Mesenchymal stem cell (in vitro differentiated cells and primary cell): ENCODE measurements at regions not wholly inside any gene's neighbourhood (a gene's known extent, or its start where the extent isn't known, plus 50 kb on each side); places are given as distances from the start of the nearest gene placed in this dataset.
A peak's percentile ranks its signal among the peaks of the same experiment; 100 is the strongest.

Experiments used
- DNase-seq: peaks from one replicate; pipeline ENCODE4 v3.0.0-alpha.2; 2013
- H2AFZ ChIP-seq: one replicate; pipeline ENCODE4 v1.6.1; 2013; ENCODE audit warnings: low read depth, mild to moderate bottlenecking, control low read depth, inconsistent platforms, low read length, moderate library complexity
- H2AK5ac ChIP-seq: 2 replicates; pipeline ENCODE4 v1.6.1; 2013; ENCODE audit warnings: low read length, moderate library complexity, mild to moderate bottlenecking, inconsistent platforms; ENCODE audit not compliant: severe bottlenecking
- H2BK120ac ChIP-seq: one replicate; pipeline ENCODE4 v1.6.1; 2013; ENCODE audit warnings: low read depth, mild to moderate bottlenecking, inconsistent platforms, low read length, moderate library complexity
- H2BK12ac ChIP-seq, 2 experiments: one replicate each; pipeline ENCODE4 v1.6.1; 2013; ENCODE audit warnings: inconsistent platforms in 2 of 2, low read length in 2 of 2, mild to moderate bottlenecking in 2 of 2, moderate library complexity in 2 of 2, control low read depth in 1 of 2
- H2BK15ac ChIP-seq: one replicate; pipeline ENCODE4 v1.6.1; 2013; ENCODE audit warnings: mild to moderate bottlenecking, low read depth, inconsistent platforms; ENCODE audit not compliant: poor library complexity, severe bottlenecking
- H2BK5ac ChIP-seq: 2 replicates; pipeline ENCODE4 v1.6.1; 2013; ENCODE audit warnings: low read depth, mild to moderate bottlenecking, low read length, control low read depth, inconsistent platforms; ENCODE audit not compliant: poor library complexity, severe bottlenecking
- H3K14ac ChIP-seq, 2 experiments: one replicate each; pipeline ENCODE4 v1.6.1; 2013; ENCODE audit warnings: inconsistent platforms in 2 of 2, low read length in 2 of 2, control low read depth in 1 of 2, mild to moderate bottlenecking in 1 of 2, moderate library complexity in 1 of 2
- H3K18ac ChIP-seq, 2 experiments: one replicate each; pipeline ENCODE4 v1.6.1; 2013; ENCODE audit warnings: inconsistent platforms in 2 of 2, low read length in 2 of 2, control low read depth in 1 of 2, low read depth in 1 of 2, mild to moderate bottlenecking in 1 of 2
- H3K23ac ChIP-seq, 2 experiments: one replicate each; pipeline ENCODE4 v1.6.1; 2013; ENCODE audit warnings: inconsistent platforms in 2 of 2, low read length in 2 of 2, mild to moderate bottlenecking in 2 of 2, moderate library complexity in 2 of 2, control low read depth in 1 of 2
- H3K27ac ChIP-seq: 2 replicates; pipeline ENCODE4 v1.5.1; 2013; ENCODE audit warnings: mild to moderate bottlenecking, moderate library complexity, low read length, control low read depth, inconsistent platforms; ENCODE audit not compliant: poor library complexity, severe bottlenecking
- H3K27me3 ChIP-seq, 2 experiments: 2 replicates each; pipeline versions ENCODE4 v1.6.1 to v1.7.0; 2013; ENCODE audit warnings: low read length in 2 of 2, mild to moderate bottlenecking in 2 of 2, moderate library complexity in 2 of 2, control low read depth in 1 of 2, inconsistent platforms in 1 of 2; ENCODE audit not compliant: control insufficient read depth in 1 of 2, insufficient read depth in 1 of 2
- H3K36me3 ChIP-seq, 2 experiments: 2 replicates each; pipeline versions ENCODE4 v1.6.1 to v1.7.0; 2013; ENCODE audit warnings: low read length in 2 of 2, control low read depth in 1 of 2, inconsistent platforms in 1 of 2, low read depth in 1 of 2, mild to moderate bottlenecking in 1 of 2; ENCODE audit not compliant: insufficient read depth in 2 of 2, control insufficient read depth in 1 of 2
- H3K4ac ChIP-seq, 2 experiments: one replicate each; pipeline ENCODE4 v1.6.1; 2013; ENCODE audit warnings: inconsistent platforms in 2 of 2, low read length in 2 of 2, mild to moderate bottlenecking in 2 of 2, moderate library complexity in 2 of 2, control low read depth in 1 of 2, low read depth in 1 of 2
- H3K4me1 ChIP-seq: 2 replicates; pipeline ENCODE4 v1.6.1; 2013; ENCODE audit warnings: low read depth, low read length, control low read depth; ENCODE audit not compliant: control insufficient read depth, insufficient read depth
- H3K4me2 ChIP-seq: 2 replicates; pipeline ENCODE4 v1.6.1; 2013; ENCODE audit warnings: low read length, mild to moderate bottlenecking, inconsistent platforms; ENCODE audit not compliant: poor library complexity, severe bottlenecking
- H3K4me3 ChIP-seq, 2 experiments: 2 replicates each; pipeline versions ENCODE4 v1.5.1 to v1.7.0; 2013; ENCODE audit warnings: low read length in 2 of 2, mild to moderate bottlenecking in 2 of 2, control low read depth in 1 of 2, low read depth in 1 of 2; ENCODE audit not compliant: insufficient read depth in 1 of 2
- H3K79me1 ChIP-seq: replicated peaks from 2 replicates; pipeline ENCODE4 v1.6.1; 2013; ENCODE audit warnings: mild to moderate bottlenecking, control low read depth, low read length, inconsistent platforms; ENCODE audit not compliant: poor library complexity, severe bottlenecking
- H3K9ac ChIP-seq: 2 replicates; pipeline ENCODE4 v1.7.0; 2013; ENCODE audit warnings: mild to moderate bottlenecking, low read length, moderate library complexity
- H3K9me3 ChIP-seq: 2 replicates; pipeline ENCODE4 v1.7.0; 2013; ENCODE audit warnings: mild to moderate bottlenecking, low read length; ENCODE audit not compliant: control insufficient read depth
- H4K8ac ChIP-seq: one replicate; pipeline ENCODE4 v1.6.1; 2013; ENCODE audit warnings: inconsistent platforms, mild to moderate bottlenecking, low read length, moderate library complexity
- H4K91ac ChIP-seq: one replicate; pipeline ENCODE4 v1.6.1; 2013; ENCODE audit warnings: mild to moderate bottlenecking, low read length, inconsistent platforms
- WGBS: methylation state at CpG from one replicate; pipeline ENCODE4 v1.1.7; 2013; ENCODE audit warnings: mixed read lengths; 5-methylcytosine and 5-hydroxymethylcytosine counted together

- Histone ChIP-seq H3K4me2 (no peak overlapping the region), H3K27ac (no peak overlapping the region), H2AFZ (no peak overlapping the region), H2AK5ac (no peak overlapping the region), H3K9ac (no peak overlapping the region), H3K4me1 (peaks cover 3% of the 10 kb centered on the region), H4K91ac (no peak overlapping the region), H3K27me3 (peaks cover 0 to 15% of the 10 kb centered on the region in 2 experiments), H3K4ac (no peak overlapping the region), H4K8ac (no peak overlapping the region), H2BK15ac (no peak overlapping the region), H3K9me3 (no peaks in the 10 kb centered on the region), H2BK12ac (no peak overlapping the region), H2BK120ac (no peak overlapping the region), H3K36me3 (no peaks in the 10 kb centered on the region), H3K79me1 (no peaks in the 10 kb centered on the region), H3K23ac (no peak overlapping the region), H3K4me3 (no peak overlapping the region), H3K18ac (no peak overlapping the region), H2BK5ac (no peak overlapping the region), H3K14ac (no peak overlapping the region)
- DNase-seq: no peak
Measured at GRCh38 chr7:132072873-132073272, 503.4 kb downstream of the PLXNA4 start.

- no peak overlapping the region for H3K23ac ChIP-seq
- no peak overlapping the region for H3K4ac ChIP-seq
- H3K4me3 ChIP-seq: no peak overlapping the region
- H2BK12ac ChIP-seq: no peak overlapping the region
- H3K18ac ChIP-seq: no peak overlapping the region
- H3K9me3 ChIP-seq: no peaks in the 10 kb centered on the region
- H3K27me3 ChIP-seq: peaks cover 0 to 10% of the 10 kb centered on the region in 2 experiments
- no peak overlapping the region for H2BK15ac ChIP-seq
- 68% methylated on average over 4 of the region's 4 CpGs for WGBS
- H3K14ac ChIP-seq: no peak overlapping the region
- H4K8ac ChIP-seq: no peak overlapping the region
- no peak overlapping the region for H2AFZ ChIP-seq
- H3K79me1 ChIP-seq: no peaks in the 10 kb centered on the region
- no peak overlapping the region for H2AK5ac ChIP-seq
- H2BK5ac ChIP-seq: no peak overlapping the region
- H4K91ac ChIP-seq: no peak overlapping the region
- no peak overlapping the region for H3K4me2 ChIP-seq
- DNase-seq: no peak
- H3K9ac ChIP-seq: no peak overlapping the region
- no peaks in the 10 kb centered on the region for H3K36me3 ChIP-seq
- no peak overlapping the region for H3K27ac ChIP-seq
- H2BK120ac ChIP-seq: no peak overlapping the region
- H3K4me1 ChIP-seq: peaks cover 3% of the 10 kb centered on the region
Measured at GRCh38 chr7:132072165-132072564, 504.1 kb downstream of the PLXNA4 start.

- no peak overlapping the region for H2AK5ac ChIP-seq
- H2BK12ac ChIP-seq: no peak overlapping the region
- no peaks in the 10 kb centered on the region for H3K79me1 ChIP-seq
- no peak overlapping the region for H3K4ac ChIP-seq
- H2BK5ac ChIP-seq: no peak overlapping the region
- H3K23ac ChIP-seq: no peak overlapping the region
- H3K27ac ChIP-seq: no peak overlapping the region
- no peak overlapping the region for H3K9ac ChIP-seq
- H4K91ac ChIP-seq: no peak overlapping the region
- H2BK120ac ChIP-seq: no peak overlapping the region
- H3K36me3 ChIP-seq: no peaks in the 10 kb centered on the region
- no peaks in the 10 kb centered on the region for H3K9me3 ChIP-seq
- no peak overlapping the region for H3K14ac ChIP-seq
- 70% methylated on average over 3 of the region's 4 CpGs for WGBS
- DNase-seq: no peak
- no peak overlapping the region for H4K8ac ChIP-seq
- H3K18ac ChIP-seq: no peak overlapping the region
- H2BK15ac ChIP-seq: no peak overlapping the region
- no peak overlapping the region for H3K4me2 ChIP-seq
- H2AFZ ChIP-seq: no peak overlapping the region
- H3K27me3 ChIP-seq: no peaks in the 10 kb centered on the region
- no peak overlapping the region for H3K4me3 ChIP-seq
- H3K4me1 ChIP-seq: peaks cover 11% of the 10 kb centered on the region
Measured at GRCh38 chr7:132069306-132069705, 507.0 kb downstream of the PLXNA4 start.

GRCh38 chr7:132066761-132067171, 509.5 kb downstream of the PLXNA4 start:
- 79% methylated on average over 11 of the region's 12 CpGs for WGBS
- peak overlapping the region; percentile 64 for H3K9ac ChIP-seq
- peak overlapping the region; percentile 91 for H3K27ac ChIP-seq
- no peak overlapping the region for H4K91ac ChIP-seq
- H3K4me3 ChIP-seq: peak overlapping the region in 1 of 2 experiments; percentile 21
- H3K23ac ChIP-seq: no peak overlapping the region
- H2AFZ ChIP-seq: no peak overlapping the region
- H3K4me1 ChIP-seq: peaks cover 11% of the 10 kb centered on the region
- peak overlapping the region in 1 of 2 experiments; percentile 24 for H3K4ac ChIP-seq
- no peaks in the 10 kb centered on the region for H3K27me3 ChIP-seq
- peak; percentile 26 for DNase-seq
- H2AK5ac ChIP-seq: peak overlapping the region; percentile 83
- H3K9me3 ChIP-seq: no peaks in the 10 kb centered on the region
- no peak overlapping the region for H3K14ac ChIP-seq
- no peaks in the 10 kb centered on the region for H3K36me3 ChIP-seq
- H2BK5ac ChIP-seq: peak overlapping the region; percentile 33
- H2BK15ac ChIP-seq: no peak overlapping the region
- H3K4me2 ChIP-seq: no peak overlapping the region
- H4K8ac ChIP-seq: peak overlapping the region; percentile 45
- no peaks in the 10 kb centered on the region for H3K79me1 ChIP-seq
- H2BK120ac ChIP-seq: no peak overlapping the region
- H3K18ac ChIP-seq: no peak overlapping the region
- H2BK12ac ChIP-seq: peak overlapping the region in 1 of 2 experiments; percentile 69
